SK-N-SH (cell line): ENCODE measurements at regions not wholly inside any gene's neighbourhood (a gene's known extent, or its start where the extent isn't known, plus 50 kb on each side); places are given as distances from the start of the nearest gene placed in this dataset.
A peak's percentile ranks its signal among the peaks of the same experiment; 100 is the strongest.
"Not testable (repeated sequence)": the region's sequence is repeated elsewhere in the genome, so short reads cannot be mapped to it uniquely, and the experiment has no call there.

Experiments used
- CTCF ChIA-PET: fragments of 300-600, 350-600 bp; formaldehyde crosslinking; extraction: SDS; loops from one replicate; lab custom pipeline; 2021; lab: Yijun Ruan, JAX
- POLR2A ChIA-PET: fragments of 350-600 bp; sonication (Branson Sonifier 250); formaldehyde crosslinking; extraction: SDS; loops from one replicate; lab custom pipeline; 2020; ENCODE audit warnings: antibody characterized with exemption, inconsistent platforms; lab: Yijun Ruan, JAX
- DNase-seq: peaks from one replicate; pipeline ENCODE4 v3.0.0; 2012
- H2AFZ ChIP-seq: fragments of 200-600 bp; sonication (generic); 2 replicates; pipeline ENCODE4 v1.8.1; 2016; ENCODE audit warnings: antibody characterized with exemption, mild to moderate bottlenecking, low read depth
- H3F3A ChIP-seq: fragments of 200-600 bp; sonication (generic); replicated peaks from 2 replicates; pipeline ENCODE3; 2016; ENCODE audit warnings: antibody characterized with exemption, mild to moderate bottlenecking; ENCODE audit not compliant: insufficient read depth
- H3K27ac ChIP-seq, 2 experiments: fragments of 200-500 bp in 1 of 2; fragments of 200-600 bp in 1 of 2; sonication (Bioruptor generic) in 1 of 2; sonication (generic), shearing (Covaris generic) in 1 of 2; 2 replicates each; pipeline versions ENCODE4 v1.5.1 to v1.6.1; 2014 to 2016; ENCODE audit warnings: low read depth in 2 of 2, inconsistent platforms in 1 of 2, low read length in 1 of 2, mild to moderate bottlenecking in 1 of 2, mixed read lengths in 1 of 2
- H3K27me3 ChIP-seq: fragments of 200-600 bp; sonication (generic), shearing (Covaris generic); 2 replicates; pipeline ENCODE4 v1.6.1; 2016; ENCODE audit warnings: mixed run types; ENCODE audit not compliant: insufficient read depth
- H3K36me3 ChIP-seq, 2 experiments: fragments of 200-500 bp in 1 of 2; fragments of 200-600 bp in 1 of 2; sonication (Bioruptor generic) in 1 of 2; sonication (generic) in 1 of 2; replicated peaks in 1 of 2; 2 replicates each; pipeline versions ENCODE3 to v1.5.1; 2014 to 2016; ENCODE audit warnings: low read length in 1 of 2, mild to moderate bottlenecking in 1 of 2; ENCODE audit not compliant: insufficient read depth in 2 of 2, control insufficient read depth in 1 of 2
- H3K4me1 ChIP-seq, 2 experiments: fragments of 200-500 bp in 1 of 2; fragments of 200-600 bp in 1 of 2; sonication (Bioruptor generic) in 1 of 2; sonication (generic), shearing (Covaris generic) in 1 of 2; 2 replicates each; pipeline versions ENCODE4 v1.5.1 to v1.6.1; 2014 to 2016; ENCODE audit warnings: low read depth in 1 of 2, low read length in 1 of 2, mixed run types in 1 of 2; ENCODE audit not compliant: insufficient read depth in 2 of 2, control insufficient read depth in 1 of 2
- H3K4me2 ChIP-seq: fragments of 200-600 bp; sonication (generic), shearing (Covaris generic); 2 replicates; pipeline ENCODE4 v1.6.1; 2017; ENCODE audit warnings: mixed run types
- H3K4me3 ChIP-seq, 2 experiments: fragments of 200-500 bp in 1 of 2; fragments of 200-600 bp in 1 of 2; sonication (Bioruptor generic) in 1 of 2; sonication (generic), shearing (Covaris generic) in 1 of 2; 2 replicates each; pipeline versions ENCODE4 v1.5.1 to v1.8.1; 2014 to 2016; ENCODE audit warnings: low read depth in 2 of 2, inconsistent platforms in 1 of 2, low read length in 1 of 2, mild to moderate bottlenecking in 1 of 2, mixed read lengths in 1 of 2, moderate library complexity in 1 of 2
- H3K79me2 ChIP-seq: fragments of 200-600 bp; sonication (generic); 2 replicates; pipeline ENCODE4 v1.8.1; 2017; ENCODE audit warnings: mild to moderate bottlenecking; ENCODE audit not compliant: insufficient read depth
- H3K9ac ChIP-seq: fragments of 200-600 bp; sonication (generic); 2 replicates; pipeline ENCODE4 v1.6.1; 2017; ENCODE audit warnings: mixed run types
- H3K9me2 ChIP-seq: fragments of 200-600 bp; sonication (generic); 2 replicates; pipeline ENCODE4 v1.6.1; 2017; ENCODE audit warnings: mixed run types
- H3K9me3 ChIP-seq: fragments of 200-600 bp; sonication (generic); 2 replicates; pipeline ENCODE4 v1.6.1; 2017; ENCODE audit warnings: mixed run types, mild to moderate bottlenecking, moderate library complexity
- H4K20me1 ChIP-seq: fragments of 200-600 bp; sonication (generic); 2 replicates; pipeline ENCODE4 v1.6.1; 2017; ENCODE audit warnings: mild to moderate bottlenecking, mixed run types; ENCODE audit not compliant: insufficient read depth
- FOSL2 ChIP-seq: IDR thresholded peaks from 2 replicates; pipeline ENCODE4 v1.4.0; 2012; ENCODE audit warnings: low read depth, mild to moderate bottlenecking, moderate library complexity, borderline replicate concordance
- FOXJ3 ChIP-seq: sonication (generic); formaldehyde crosslinking; IDR thresholded peaks from 2 replicates; pipeline ENCODE4 v1.5.1; 2020; ENCODE audit warnings: mild to moderate bottlenecking, missing genetic modification reagents
- GABPA ChIP-seq: IDR thresholded peaks from 2 replicates; pipeline ENCODE4 v1.4.0; 2012; ENCODE audit warnings: low read depth, mild to moderate bottlenecking
- GATA2 ChIP-seq: sonication (generic); formaldehyde crosslinking; IDR thresholded peaks from 2 replicates; pipeline ENCODE4 v1.5.0; 2020; ENCODE audit warnings: mild to moderate bottlenecking, missing genetic modification reagents
- JUND ChIP-seq: IDR thresholded peaks from 2 replicates; pipeline ENCODE4 v1.4.0; 2012
- MEF2A ChIP-seq: IDR thresholded peaks from 2 replicates; pipeline ENCODE4 v1.4.0; 2012; ENCODE audit warnings: low read depth, borderline replicate concordance
- NFIC ChIP-seq: IDR thresholded peaks from 2 replicates; pipeline ENCODE4 v1.4.0; 2012; ENCODE audit warnings: borderline replicate concordance
- POLR2AphosphoS5 ChIP-seq: IDR thresholded peaks from 2 replicates; pipeline ENCODE4 v1.6.1; 2012; ENCODE audit warnings: low read depth, low read length
- RFX5 ChIP-seq: IDR thresholded peaks from 2 replicates; pipeline ENCODE4 v1.6.1; 2012; ENCODE audit warnings: mild to moderate bottlenecking, improper control_type of control experiment, low read length
- RXRA ChIP-seq: IDR thresholded peaks from 2 replicates; pipeline ENCODE4 v1.4.0; 2012; ENCODE audit warnings: low read depth, mild to moderate bottlenecking, borderline replicate concordance
- SIN3A ChIP-seq: IDR thresholded peaks from 2 replicates; pipeline ENCODE4 v1.6.1; 2012; ENCODE audit warnings: low read depth, mild to moderate bottlenecking, low read length, moderate library complexity, borderline replicate concordance
- SMC3 ChIP-seq: IDR thresholded peaks from 2 replicates; pipeline ENCODE4 v1.6.1; 2012; ENCODE audit warnings: low read depth, low read length, improper control_type of control experiment
- TCF12 ChIP-seq: IDR thresholded peaks from 2 replicates; pipeline ENCODE4 v1.4.0; 2012
- TEAD4 ChIP-seq: IDR thresholded peaks from 2 replicates; pipeline ENCODE4 v1.4.0; 2012; ENCODE audit warnings: mild to moderate bottlenecking, borderline replicate concordance; ENCODE audit not compliant: insufficient read depth
- WGBS: methylation state at CpG from one replicate; pipeline ENCODE4 v1.1.6; 2017; ENCODE audit warnings: low lambda C conversion rate; 5-methylcytosine and 5-hydroxymethylcytosine counted together
- TF ChIP-seq, protein P1 (sequence below): IDR thresholded peaks from 2 replicates; pipeline ENCODE4 v1.4.0; 2012; ENCODE audit warnings: low read depth, borderline replicate concordance
- TF ChIP-seq, protein P2 (sequence below): fragments of 200-600 bp; sonication (generic); IDR thresholded peaks from 2 replicates; pipeline ENCODE4 v1.6.1; 2017; ENCODE audit warnings: antibody characterized with exemption, mild to moderate bottlenecking, moderate library complexity
- TF ChIP-seq, protein P3 (sequence below): fragments of 150-350 bp; IDR thresholded peaks from 2 replicates; pipeline ENCODE4 v1.6.1; 2016; ENCODE audit warnings: mild to moderate bottlenecking, low read depth, low read length

DNA sequence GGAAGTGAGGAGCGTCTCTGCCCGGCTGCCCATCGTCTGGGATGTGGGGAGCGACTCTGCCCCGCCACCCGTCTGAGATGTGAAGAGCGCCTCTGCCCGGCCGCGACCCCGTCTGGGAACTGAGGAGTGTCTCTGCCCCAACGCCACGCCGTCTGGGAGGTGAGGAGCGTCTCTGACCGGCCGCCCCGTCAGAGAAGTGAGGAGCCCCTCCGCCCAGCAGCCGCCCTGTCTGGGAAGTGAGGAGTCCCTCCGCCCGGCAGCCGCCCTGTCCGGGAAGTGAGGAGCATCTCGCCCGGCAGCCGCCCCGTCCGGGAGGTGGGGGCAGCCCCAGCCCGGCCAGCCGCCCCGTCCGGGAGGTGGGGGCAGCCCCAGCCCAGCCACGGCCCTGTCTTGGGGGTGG is 60.9 kb downstream of the ANXA2R start:
- CTCF ChIA-PET, H3K9me2 ChIP-seq, DNase-seq, POLR2A ChIA-PET, H3K4me1 ChIP-seq, H3K9me3 ChIP-seq, H3K27ac ChIP-seq, H3K36me3 ChIP-seq, H3F3A ChIP-seq, H3K79me2 ChIP-seq, H3K9ac ChIP-seq, H3K4me2 ChIP-seq, H2AFZ ChIP-seq, H4K20me1 ChIP-seq, H3K4me3 ChIP-seq: not testable (repeated sequence)
- peaks cover 10% of the 10 kb centered on the region; the same call in 1 of the 2 replicates for H3K27me3 ChIP-seq
- 62% methylated on average over 11 of the region's 34 CpGs for WGBS

- Histone ChIP-seq H3K27me3 (peaks cover 14% of the 10 kb centered on the region; the same call in 1 of the 2 replicates), H3K27ac (no peak overlapping the region), H3K4me3 (no peak overlapping the region), H3K36me3 (no peaks in the 10 kb centered on the region), H4K20me1 (no peaks in the 10 kb centered on the region), H3K9ac (no peak overlapping the region), H2AFZ (peak overlapping the region; percentile 8; the same call in 1 of the 2 replicates), H3K9me2 (no peaks in the 10 kb centered on the region), H3K4me1 (no peaks in the 10 kb centered on the region; a peak in 1 of 4 replicates), H3K9me3 (no peaks in the 10 kb centered on the region), H3F3A (peaks cover 6% of the 10 kb centered on the region), H3K79me2 (no peaks in the 10 kb centered on the region), H3K4me2 (no peak overlapping the region)
- ChIA-PET CTCF (interaction anchor here (0.6 kb wide), 1 partner anchor 416 kb away, joined by 3 read pairs; no protein-coding TSS in a partner anchor), POLR2A (no interaction called here)
- TF ChIP-seq SMC3 (no peak), RFX5 (no peak), SIN3A (no peak), RXRA (no peak), JUND (no peak), POLR2AphosphoS5 (no peak), TEAD4 (no peak), TCF12 (no peak), GABPA (no peak), FOSL2 (no peak), GATA2 (CRISPR knock-in tag) (no peak), FOXJ3 (CRISPR knock-in tag) (no peak), MEF2A (no peak), NFIC (no peak)
- TF ChIP-seq, protein P1, sequence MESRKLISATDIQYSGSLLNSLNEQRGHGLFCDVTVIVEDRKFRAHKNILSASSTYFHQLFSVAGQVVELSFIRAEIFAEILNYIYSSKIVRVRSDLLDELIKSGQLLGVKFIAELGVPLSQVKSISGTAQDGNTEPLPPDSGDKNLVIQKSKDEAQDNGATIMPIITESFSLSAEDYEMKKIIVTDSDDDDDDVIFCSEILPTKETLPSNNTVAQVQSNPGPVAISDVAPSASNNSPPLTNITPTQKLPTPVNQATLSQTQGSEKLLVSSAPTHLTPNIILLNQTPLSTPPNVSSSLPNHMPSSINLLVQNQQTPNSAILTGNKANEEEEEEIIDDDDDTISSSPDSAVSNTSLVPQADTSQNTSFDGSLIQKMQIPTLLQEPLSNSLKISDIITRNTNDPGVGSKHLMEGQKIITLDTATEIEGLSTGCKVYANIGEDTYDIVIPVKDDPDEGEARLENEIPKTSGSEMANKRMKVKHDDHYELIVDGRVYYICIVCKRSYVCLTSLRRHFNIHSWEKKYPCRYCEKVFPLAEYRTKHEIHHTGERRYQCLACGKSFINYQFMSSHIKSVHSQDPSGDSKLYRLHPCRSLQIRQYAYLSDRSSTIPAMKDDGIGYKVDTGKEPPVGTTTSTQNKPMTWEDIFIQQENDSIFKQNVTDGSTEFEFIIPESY = no peak
- TF ChIP-seq, protein P2, sequence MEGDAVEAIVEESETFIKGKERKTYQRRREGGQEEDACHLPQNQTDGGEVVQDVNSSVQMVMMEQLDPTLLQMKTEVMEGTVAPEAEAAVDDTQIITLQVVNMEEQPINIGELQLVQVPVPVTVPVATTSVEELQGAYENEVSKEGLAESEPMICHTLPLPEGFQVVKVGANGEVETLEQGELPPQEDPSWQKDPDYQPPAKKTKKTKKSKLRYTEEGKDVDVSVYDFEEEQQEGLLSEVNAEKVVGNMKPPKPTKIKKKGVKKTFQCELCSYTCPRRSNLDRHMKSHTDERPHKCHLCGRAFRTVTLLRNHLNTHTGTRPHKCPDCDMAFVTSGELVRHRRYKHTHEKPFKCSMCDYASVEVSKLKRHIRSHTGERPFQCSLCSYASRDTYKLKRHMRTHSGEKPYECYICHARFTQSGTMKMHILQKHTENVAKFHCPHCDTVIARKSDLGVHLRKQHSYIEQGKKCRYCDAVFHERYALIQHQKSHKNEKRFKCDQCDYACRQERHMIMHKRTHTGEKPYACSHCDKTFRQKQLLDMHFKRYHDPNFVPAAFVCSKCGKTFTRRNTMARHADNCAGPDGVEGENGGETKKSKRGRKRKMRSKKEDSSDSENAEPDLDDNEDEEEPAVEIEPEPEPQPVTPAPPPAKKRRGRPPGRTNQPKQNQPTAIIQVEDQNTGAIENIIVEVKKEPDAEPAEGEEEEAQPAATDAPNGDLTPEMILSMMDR = no peak
- TF ChIP-seq, protein P3, sequence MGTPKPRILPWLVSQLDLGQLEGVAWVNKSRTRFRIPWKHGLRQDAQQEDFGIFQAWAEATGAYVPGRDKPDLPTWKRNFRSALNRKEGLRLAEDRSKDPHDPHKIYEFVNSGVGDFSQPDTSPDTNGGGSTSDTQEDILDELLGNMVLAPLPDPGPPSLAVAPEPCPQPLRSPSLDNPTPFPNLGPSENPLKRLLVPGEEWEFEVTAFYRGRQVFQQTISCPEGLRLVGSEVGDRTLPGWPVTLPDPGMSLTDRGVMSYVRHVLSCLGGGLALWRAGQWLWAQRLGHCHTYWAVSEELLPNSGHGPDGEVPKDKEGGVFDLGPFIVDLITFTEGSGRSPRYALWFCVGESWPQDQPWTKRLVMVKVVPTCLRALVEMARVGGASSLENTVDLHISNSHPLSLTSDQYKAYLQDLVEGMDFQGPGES = no peak
- no peak for DNase-seq
- WGBS = 11% methylated on average over 2 of the region's 2 CpGs
Observed at GRCh38 chr5:42974536-42974935, 65.6 kb downstream of the ANXA2R start.
